Bronchial epithelial cell (primary cell): ENCODE measurements at regions not wholly inside any gene's neighbourhood (a gene's known extent, or its start where the extent isn't known, plus 50 kb on each side); places are given as distances from the start of the nearest gene placed in this dataset.

Experiments used
- DNase-seq: peaks from one replicate; pipeline ENCODE4 v3.0.0-alpha.2; 2010; ENCODE audit warnings: low read depth
- FAIRE-seq: peaks from 2 replicates; lab custom pipeline; 2011; peaks lifted over from hg19 to GRCh38; lab: Jason Lieb, UNC
- H3K27me3 ChIP-seq: 2 replicates; pipeline ENCODE4 v1.5.1; 2011; ENCODE audit warnings: low read length; ENCODE audit not compliant: control insufficient read depth, insufficient read depth
- H3K36me3 ChIP-seq: 2 replicates; pipeline ENCODE4 v1.5.1; 2011; ENCODE audit warnings: low read length; ENCODE audit not compliant: control insufficient read depth, insufficient read depth
- H3K4me3 ChIP-seq: 2 replicates; pipeline ENCODE4 v1.5.1; 2011; ENCODE audit warnings: mild to moderate bottlenecking, low read depth, low read length, control low read depth
- TF ChIP-seq, protein P1 (sequence below): IDR thresholded peaks from 2 replicates; pipeline ENCODE4 v1.5.1; 2011; ENCODE audit warnings: mild to moderate bottlenecking, moderate library complexity, low read length, control low read depth, inconsistent platforms; ENCODE audit not compliant: insufficient read depth, severe bottlenecking

DNA sequence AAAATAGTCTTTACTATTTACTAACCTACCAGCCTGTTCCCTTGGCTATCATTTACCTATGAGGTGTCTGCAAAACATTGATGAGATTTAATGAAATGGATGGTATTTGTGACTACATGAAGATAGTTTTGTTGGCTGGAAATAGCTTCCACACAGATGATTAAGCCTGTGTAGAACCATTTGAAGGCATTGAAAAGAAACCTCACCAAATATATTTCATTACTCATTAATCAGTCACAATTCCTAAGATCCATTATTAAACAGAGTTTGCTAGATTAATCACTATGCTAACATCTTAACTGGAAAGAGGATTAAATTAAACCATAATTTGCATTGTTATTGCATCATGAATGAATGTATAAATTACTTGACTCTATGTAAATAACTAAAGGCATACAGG, 560.3 kb downstream of the BMP2 start:
- H3K4me3 ChIP-seq = no peak overlapping the region
- TF ChIP-seq, protein P1, sequence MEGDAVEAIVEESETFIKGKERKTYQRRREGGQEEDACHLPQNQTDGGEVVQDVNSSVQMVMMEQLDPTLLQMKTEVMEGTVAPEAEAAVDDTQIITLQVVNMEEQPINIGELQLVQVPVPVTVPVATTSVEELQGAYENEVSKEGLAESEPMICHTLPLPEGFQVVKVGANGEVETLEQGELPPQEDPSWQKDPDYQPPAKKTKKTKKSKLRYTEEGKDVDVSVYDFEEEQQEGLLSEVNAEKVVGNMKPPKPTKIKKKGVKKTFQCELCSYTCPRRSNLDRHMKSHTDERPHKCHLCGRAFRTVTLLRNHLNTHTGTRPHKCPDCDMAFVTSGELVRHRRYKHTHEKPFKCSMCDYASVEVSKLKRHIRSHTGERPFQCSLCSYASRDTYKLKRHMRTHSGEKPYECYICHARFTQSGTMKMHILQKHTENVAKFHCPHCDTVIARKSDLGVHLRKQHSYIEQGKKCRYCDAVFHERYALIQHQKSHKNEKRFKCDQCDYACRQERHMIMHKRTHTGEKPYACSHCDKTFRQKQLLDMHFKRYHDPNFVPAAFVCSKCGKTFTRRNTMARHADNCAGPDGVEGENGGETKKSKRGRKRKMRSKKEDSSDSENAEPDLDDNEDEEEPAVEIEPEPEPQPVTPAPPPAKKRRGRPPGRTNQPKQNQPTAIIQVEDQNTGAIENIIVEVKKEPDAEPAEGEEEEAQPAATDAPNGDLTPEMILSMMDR = no peak
- H3K27me3 ChIP-seq = no peaks in the 10 kb centered on the region
- no peaks in the 10 kb centered on the region for H3K36me3 ChIP-seq
- peak; percentile 83 for DNase-seq
- no peak for FAIRE-seq

DNA sequence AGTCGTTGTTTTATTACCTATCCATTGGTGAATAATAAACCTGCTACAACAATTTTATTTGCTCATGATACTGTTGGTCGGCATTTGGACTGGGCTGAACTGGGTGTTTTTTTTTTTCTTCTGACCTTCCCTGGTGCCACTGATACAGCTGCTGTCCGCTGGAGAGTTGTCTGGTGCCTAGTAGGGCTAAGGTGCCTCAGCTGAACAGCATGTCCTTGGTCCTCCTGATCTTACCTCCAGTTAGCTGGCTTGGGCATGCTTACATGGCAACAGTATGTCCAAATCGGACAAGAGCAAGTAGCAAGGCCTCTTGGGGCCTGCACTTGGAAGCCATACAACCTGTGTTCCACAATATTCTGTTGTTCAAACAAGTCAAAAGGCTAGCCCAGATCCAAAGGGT, 563.4 kb downstream of the BMP2 start:
- FAIRE-seq (no peak), DNase-seq (no peak)
- no peak overlapping the region for H3K4me3 ChIP-seq
- no peaks in the 10 kb centered on the region for H3K27me3 ChIP-seq
- H3K36me3 ChIP-seq = no peaks in the 10 kb centered on the region
- TF ChIP-seq, protein P1 = no peak

DNA sequence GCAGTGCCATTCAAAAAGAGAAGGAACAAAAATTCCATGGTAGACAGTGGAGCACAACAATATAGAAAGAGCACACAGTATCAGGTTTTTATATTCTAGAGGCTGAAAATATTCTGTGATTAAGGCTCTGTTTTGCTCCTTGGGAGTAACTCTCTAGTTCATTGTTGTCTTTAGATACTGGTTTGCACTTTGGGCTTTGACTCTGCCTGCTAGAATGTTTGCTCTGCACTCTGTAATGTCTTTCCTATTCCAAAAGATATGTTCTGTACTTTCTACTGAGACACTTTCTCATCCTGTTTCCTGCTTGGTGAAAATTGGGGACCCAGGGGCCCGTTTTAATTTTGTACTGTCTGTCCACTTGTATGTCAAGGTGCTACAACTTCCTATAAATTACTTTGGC, 564.7 kb downstream of the BMP2 start:
- no peaks in the 10 kb centered on the region for H3K27me3 ChIP-seq
- no peak overlapping the region for H3K4me3 ChIP-seq
- no peak for FAIRE-seq
- no peak for DNase-seq
- H3K36me3 ChIP-seq = no peaks in the 10 kb centered on the region
- TF ChIP-seq, protein P1 = no peak

DNA sequence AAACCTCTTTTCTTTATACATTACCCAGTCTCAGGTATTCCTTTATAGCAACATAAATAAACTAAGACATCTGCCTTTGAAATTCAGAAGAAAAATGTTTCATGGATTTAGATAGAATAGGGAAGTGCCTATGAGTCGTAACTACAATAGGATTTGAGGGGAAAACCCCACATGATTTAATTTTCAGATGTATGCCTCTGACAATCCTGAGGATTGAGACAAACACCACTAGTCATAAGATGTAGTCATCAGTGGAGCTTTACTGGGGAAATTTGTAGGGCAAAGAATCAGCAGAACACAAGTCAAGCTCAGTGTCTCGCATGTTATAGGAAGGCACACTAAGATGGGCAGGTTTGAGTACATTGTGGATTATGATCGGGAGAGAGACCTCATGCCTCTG, 566.4 kb downstream of the BMP2 start:
- TF ChIP-seq, protein P1 = no peak
- no peak for FAIRE-seq
- H3K27me3 ChIP-seq = no peaks in the 10 kb centered on the region
- no peak overlapping the region for H3K4me3 ChIP-seq
- peak; percentile 88 for DNase-seq
- no peaks in the 10 kb centered on the region for H3K36me3 ChIP-seq

DNA sequence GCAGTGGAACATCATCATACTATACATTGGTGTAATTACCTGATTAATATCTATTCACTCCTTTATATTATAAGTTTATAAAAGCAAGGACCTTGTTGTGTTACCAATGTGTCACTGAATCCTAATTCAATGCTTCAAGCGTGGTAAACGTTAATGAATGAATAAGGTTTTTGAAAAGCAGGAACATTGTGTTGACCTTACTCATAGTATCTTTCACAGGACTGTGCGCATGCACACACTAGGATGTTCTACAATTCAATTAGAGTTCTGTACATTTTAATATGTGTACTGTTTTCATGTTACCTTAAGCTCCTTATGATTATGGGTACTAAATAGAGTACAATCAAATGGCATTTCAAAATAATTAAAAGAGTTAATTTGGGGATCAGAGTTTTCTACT, 578.5 kb downstream of the BMP2 start:
- no peak for FAIRE-seq
- H3K27me3 ChIP-seq = no peaks in the 10 kb centered on the region
- H3K4me3 ChIP-seq = no peak overlapping the region
- TF ChIP-seq, protein P1 = no peak
- no peaks in the 10 kb centered on the region for H3K36me3 ChIP-seq
- DNase-seq = peak; percentile 57

DNA sequence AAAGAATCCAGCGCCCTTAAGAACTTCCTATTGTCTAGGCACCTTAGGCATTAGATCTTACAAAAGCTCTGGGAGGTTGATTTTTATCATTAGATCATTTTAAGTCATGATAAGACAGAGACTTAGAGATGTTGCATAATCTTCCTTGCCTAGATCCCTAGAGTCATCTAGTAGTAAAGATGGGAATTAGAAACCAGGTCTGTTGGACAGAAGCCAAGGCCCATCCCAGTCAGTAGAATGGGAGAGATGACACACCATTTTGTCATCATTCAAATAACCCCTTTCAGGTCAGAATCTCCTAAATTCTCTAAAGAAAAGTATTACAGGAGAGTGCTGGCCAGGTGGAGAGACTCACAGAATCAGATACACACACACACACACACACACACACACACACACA, 579.1 kb downstream of the BMP2 start:
- peak; percentile 99 for DNase-seq

More for the DNA sequence above, 579.1 kb downstream of the BMP2 start:
- Histone ChIP-seq H3K27me3 (no peaks in the 10 kb centered on the region), H3K36me3 (no peaks in the 10 kb centered on the region), H3K4me3 (no peak overlapping the region)
- FAIRE-seq = no peak
- TF ChIP-seq, protein P1 = no peak
